PC-3 (cell line): ENCODE measurements at regions not wholly inside any gene's neighbourhood (a gene's known extent, or its start where the extent isn't known, plus 50 kb on each side); places are given as distances from the start of the nearest gene placed in this dataset.

Experiments
- EZH2 ChIP-seq: fragments of 300-600 bp; sonication (generic); IDR thresholded peaks from one replicate; pipeline ENCODE4 v1.6.1; 2017; ENCODE audit warnings: antibody characterized with exemption, mild to moderate bottlenecking, low read length; ENCODE audit not compliant: unreplicated experiment
- EZH2phosphoT487 ChIP-seq: fragments of 300-600 bp; sonication (generic); IDR thresholded peaks from 2 replicates; pipeline ENCODE4 v1.6.1; 2018; ENCODE audit warnings: mild to moderate bottlenecking, antibody characterized with exemption, low read length, borderline replicate concordance
- TF ChIP-seq, protein P1 (sequence below): fragments of 300-600 bp; sonication (generic); conservative IDR thresholded peaks from 2 replicates; pipeline ENCODE4 v1.5.1; 2017; ENCODE audit warnings: antibody characterized with exemption, low read depth, mild to moderate bottlenecking, low read length

DNA sequence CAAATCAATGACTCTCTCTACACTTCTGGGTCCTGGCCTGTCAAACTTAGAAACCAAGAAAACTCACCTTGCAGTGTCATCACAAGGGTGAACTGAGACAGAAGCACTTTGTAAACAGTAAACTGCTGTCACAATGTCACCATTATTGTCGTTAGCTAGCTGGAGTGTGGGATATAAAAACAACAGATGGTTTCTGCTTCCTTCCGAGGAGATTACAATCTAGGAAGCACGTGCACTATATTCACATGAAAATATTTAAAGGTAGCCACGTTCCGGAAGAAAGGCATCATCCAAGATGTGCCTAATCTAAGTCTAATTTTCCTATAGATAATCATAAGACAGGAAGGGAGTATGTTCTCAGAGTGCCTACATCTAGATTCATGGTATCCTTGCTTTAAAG lies 64.7 kb upstream of the ACSL1 start:
- TF ChIP-seq, protein P1, sequence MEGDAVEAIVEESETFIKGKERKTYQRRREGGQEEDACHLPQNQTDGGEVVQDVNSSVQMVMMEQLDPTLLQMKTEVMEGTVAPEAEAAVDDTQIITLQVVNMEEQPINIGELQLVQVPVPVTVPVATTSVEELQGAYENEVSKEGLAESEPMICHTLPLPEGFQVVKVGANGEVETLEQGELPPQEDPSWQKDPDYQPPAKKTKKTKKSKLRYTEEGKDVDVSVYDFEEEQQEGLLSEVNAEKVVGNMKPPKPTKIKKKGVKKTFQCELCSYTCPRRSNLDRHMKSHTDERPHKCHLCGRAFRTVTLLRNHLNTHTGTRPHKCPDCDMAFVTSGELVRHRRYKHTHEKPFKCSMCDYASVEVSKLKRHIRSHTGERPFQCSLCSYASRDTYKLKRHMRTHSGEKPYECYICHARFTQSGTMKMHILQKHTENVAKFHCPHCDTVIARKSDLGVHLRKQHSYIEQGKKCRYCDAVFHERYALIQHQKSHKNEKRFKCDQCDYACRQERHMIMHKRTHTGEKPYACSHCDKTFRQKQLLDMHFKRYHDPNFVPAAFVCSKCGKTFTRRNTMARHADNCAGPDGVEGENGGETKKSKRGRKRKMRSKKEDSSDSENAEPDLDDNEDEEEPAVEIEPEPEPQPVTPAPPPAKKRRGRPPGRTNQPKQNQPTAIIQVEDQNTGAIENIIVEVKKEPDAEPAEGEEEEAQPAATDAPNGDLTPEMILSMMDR, result no peak
- TF ChIP-seq EZH2 (no peak), EZH2phosphoT487 (no peak)
